Activated CD4-positive, alpha-beta T cell treated with anti-CD3 and anti-CD28 coated beads, Interleukin-10, Interleukin-2, amounts not matched to agents 100 ng/mL and 50 ng/mL, durations not matched to agents 16 hours and 8 hours (primary cell): ENCODE measurements at regions not wholly inside any gene's neighbourhood (a gene's known extent, or its start where the extent isn't known, plus 50 kb on each side); places are given as distances from the start of the nearest gene placed in this dataset.
"Not testable (repeated sequence)": the region's sequence is repeated elsewhere in the genome, so short reads cannot be mapped to it uniquely, and the experiment has no call there.

Source experiments
- DNase-seq: peaks from one replicate; pipeline ENCODE4 v3.0.0-alpha.2; 2020

GRCh38 chr12:65694130-65694529 lies 130.2 kb upstream of the HMGA2 start:
- no peak for DNase-seq

GRCh38 chr12:65695113-65695865 lies 129.0 kb upstream of the HMGA2 start:
- DNase-seq, result no peak

- DNase-seq, result no peak
Observed at GRCh38 chr12:65696227-65696626, 128.1 kb upstream of the HMGA2 start.

GRCh38 chr12:65699251-65699650 lies 125.0 kb upstream of the HMGA2 start:
- DNase-seq, result no peak

- no peak for DNase-seq
Observed at GRCh38 chr12:65703176-65703575, 121.1 kb upstream of the HMGA2 start.

GRCh38 chr12:65705380-65705876 lies 118.9 kb upstream of the HMGA2 start:
- DNase-seq, result no peak

GRCh38 chr12:65707051-65707450 lies 117.2 kb upstream of the HMGA2 start:
- no peak for DNase-seq

- no peak for DNase-seq
Observed at GRCh38 chr12:65712260-65713004, 111.9 kb upstream of the HMGA2 start.

- DNase-seq, result no peak
Observed at GRCh38 chr12:65715961-65716360, 108.3 kb upstream of the HMGA2 start.

- no peak for DNase-seq
Observed at GRCh38 chr12:65720136-65721130, 103.8 kb upstream of the HMGA2 start.

GRCh38 chr12:65721541-65722190 lies 102.6 kb upstream of the HMGA2 start:
- DNase-seq, result no peak

GRCh38 chr12:65725376-65725775 lies 98.9 kb upstream of the HMGA2 start:
- no peak for DNase-seq

GRCh38 chr12:65728455-65728847 lies 95.8 kb upstream of the HMGA2 start:
- DNase-seq, result no peak

GRCh38 chr12:65728848-65729793 lies 95.2 kb upstream of the HMGA2 start:
- no peak for DNase-seq

- DNase-seq, result no peak
Observed at GRCh38 chr12:65731771-65732170, 92.5 kb upstream of the HMGA2 start.

- not testable (repeated sequence) for DNase-seq
Observed at GRCh38 chr12:65733643-65734042, 90.6 kb upstream of the HMGA2 start.

GRCh38 chr12:65734226-65734625 lies 90.1 kb upstream of the HMGA2 start:
- no peak for DNase-seq

GRCh38 chr12:65739606-65740005 lies 84.7 kb upstream of the HMGA2 start:
- DNase-seq, result no peak

GRCh38 chr12:65740506-65740872 lies 83.8 kb upstream of the HMGA2 start:
- peak; percentile 11 for DNase-seq

GRCh38 chr12:65740873-65741600 lies 83.2 kb upstream of the HMGA2 start:
- peak; percentile 76 for DNase-seq

GRCh38 chr12:65741656-65742017 lies 82.6 kb upstream of the HMGA2 start:
- DNase-seq, result peak; percentile 2
